GM21737 (cell line): ENCODE measurements at regions not wholly inside any gene's neighbourhood (a gene's known extent, or its start where the extent isn't known, plus 50 kb on each side); places are given as distances from the start of the nearest gene placed in this dataset.

ENCODE experiments used
- ATAC-seq: cut with Tn5 transposase; IDR thresholded peaks from one replicate; pipeline ENCODE4 v1.9.1; 2021; ENCODE audit warnings: mild to moderate bottlenecking, moderate library complexity; ENCODE audit not compliant: unreplicated experiment

GRCh38 chr2:67824186-67824585, 238.6 kb downstream of the C1D start:
- ATAC-seq, result no peak

- ATAC-seq, result no peak
Measured at GRCh38 chr2:67825476-67825875, 237.3 kb downstream of the C1D start.

GRCh38 chr2:67828066-67828465, 234.7 kb downstream of the C1D start:
- ATAC-seq, result no peak

GRCh38 chr2:67829470-67829869, 233.3 kb downstream of the C1D start:
- ATAC-seq, result no peak

- no peak for ATAC-seq
Measured at GRCh38 chr2:67833632-67834031, 229.2 kb downstream of the C1D start.

GRCh38 chr2:67834482-67834881, 228.3 kb downstream of the C1D start:
- no peak for ATAC-seq

GRCh38 chr2:67835266-67835665, 227.5 kb downstream of the C1D start:
- no peak for ATAC-seq

GRCh38 chr2:67836866-67837265, 225.9 kb downstream of the C1D start:
- ATAC-seq, result no peak

GRCh38 chr2:67838205-67838604, 224.6 kb downstream of the C1D start:
- no peak for ATAC-seq

GRCh38 chr2:67839242-67839641, 223.6 kb downstream of the C1D start:
- no peak for ATAC-seq

- ATAC-seq, result no peak
Measured at GRCh38 chr2:67839668-67840067, 223.1 kb downstream of the C1D start.

GRCh38 chr2:67840460-67841068, 222.2 kb downstream of the C1D start:
- ATAC-seq, result peak; percentile 75

- no peak for ATAC-seq
Measured at GRCh38 chr2:67841711-67842110, 221.1 kb downstream of the C1D start.

GRCh38 chr2:67842375-67842959, 220.3 kb downstream of the C1D start:
- ATAC-seq, result no peak

GRCh38 chr2:67844024-67844540, 218.7 kb downstream of the C1D start:
- ATAC-seq, result no peak

GRCh38 chr2:67845621-67846369, 217.0 kb downstream of the C1D start:
- no peak for ATAC-seq

GRCh38 chr2:67846370-67847070, 216.3 kb downstream of the C1D start:
- no peak for ATAC-seq

- no peak for ATAC-seq
Measured at GRCh38 chr2:67848551-67849285, 214.1 kb downstream of the C1D start.

- no peak for ATAC-seq
Measured at GRCh38 chr2:67851016-67851415, 211.8 kb downstream of the C1D start.

GRCh38 chr2:67851956-67852824, 210.6 kb downstream of the C1D start:
- no peak for ATAC-seq
